AG04449 (cell line): ENCODE measurements at regions not wholly inside any gene's neighbourhood (a gene's known extent, or its start where the extent isn't known, plus 50 kb on each side); places are given as distances from the start of the nearest gene placed in this dataset.

Source experiments
- CTCF ChIA-PET: fragments of 350-600 bp; formaldehyde crosslinking; extraction: SDS; loops from one replicate; lab custom pipeline; 2021; ENCODE audit warnings: antibody characterized with exemption; lab: Yijun Ruan, JAX
- POLR2A ChIA-PET: fragments of 400-600, 350-600 bp; formaldehyde crosslinking; extraction: SDS; loops from one replicate; lab custom pipeline; 2020; ENCODE audit warnings: antibody characterized with exemption, inconsistent platforms; lab: Yijun Ruan, JAX
- DNase-seq: peaks from one replicate; pipeline ENCODE4 v3.0.0-alpha.2; 2010; ENCODE audit warnings: low read depth, low spot score
- H3K4me3 ChIP-seq: 2 replicates; pipeline ENCODE4 v1.5.1; 2011; ENCODE audit warnings: low read depth, mild to moderate bottlenecking, control low read depth, low read length
- TF ChIP-seq, protein P1 (sequence below): IDR thresholded peaks from one replicate; pipeline ENCODE4 v1.5.1; 2011; ENCODE audit warnings: mild to moderate bottlenecking, moderate library complexity, low read length, control low read depth, inconsistent platforms; ENCODE audit not compliant: insufficient read depth; ENCODE audit errors: missing control alignments

- no peak for DNase-seq
- no peak overlapping the region for H3K4me3 ChIP-seq
- ChIA-PET POLR2A (no interaction called here), CTCF (interaction anchor here (1.0 to 1.1 kb wide), 2 partner anchors 44 to 78 kb away, joined by 3 read pairs; no protein-coding TSS in a partner anchor)
- TF ChIP-seq, protein P1, sequence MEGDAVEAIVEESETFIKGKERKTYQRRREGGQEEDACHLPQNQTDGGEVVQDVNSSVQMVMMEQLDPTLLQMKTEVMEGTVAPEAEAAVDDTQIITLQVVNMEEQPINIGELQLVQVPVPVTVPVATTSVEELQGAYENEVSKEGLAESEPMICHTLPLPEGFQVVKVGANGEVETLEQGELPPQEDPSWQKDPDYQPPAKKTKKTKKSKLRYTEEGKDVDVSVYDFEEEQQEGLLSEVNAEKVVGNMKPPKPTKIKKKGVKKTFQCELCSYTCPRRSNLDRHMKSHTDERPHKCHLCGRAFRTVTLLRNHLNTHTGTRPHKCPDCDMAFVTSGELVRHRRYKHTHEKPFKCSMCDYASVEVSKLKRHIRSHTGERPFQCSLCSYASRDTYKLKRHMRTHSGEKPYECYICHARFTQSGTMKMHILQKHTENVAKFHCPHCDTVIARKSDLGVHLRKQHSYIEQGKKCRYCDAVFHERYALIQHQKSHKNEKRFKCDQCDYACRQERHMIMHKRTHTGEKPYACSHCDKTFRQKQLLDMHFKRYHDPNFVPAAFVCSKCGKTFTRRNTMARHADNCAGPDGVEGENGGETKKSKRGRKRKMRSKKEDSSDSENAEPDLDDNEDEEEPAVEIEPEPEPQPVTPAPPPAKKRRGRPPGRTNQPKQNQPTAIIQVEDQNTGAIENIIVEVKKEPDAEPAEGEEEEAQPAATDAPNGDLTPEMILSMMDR, result no peak
Observed at GRCh38 chr6:82084324-82084920, 163.1 kb downstream of the IBTK start.

DNA sequence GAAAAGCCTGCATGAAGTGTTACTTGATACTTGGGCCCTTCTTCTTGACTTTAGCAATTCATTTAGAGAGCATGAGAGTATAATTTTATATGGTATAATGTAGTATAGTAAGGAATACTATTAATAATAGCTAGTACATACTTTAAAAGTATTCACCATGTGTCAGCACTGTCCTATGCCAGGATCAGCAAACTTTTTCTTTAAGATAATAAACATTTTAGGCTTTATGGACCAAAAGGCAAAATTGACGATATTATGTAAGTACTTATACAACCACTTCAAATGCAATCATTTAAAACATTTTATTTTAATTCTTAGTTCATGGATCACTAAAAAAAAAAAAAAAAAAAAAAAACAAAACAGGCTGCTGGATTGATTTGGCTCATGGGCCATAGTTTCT is 163.9 kb downstream of the IBTK start:
- no peak overlapping the region for H3K4me3 ChIP-seq
- CTCF ChIA-PET, result no interaction called here
- peak; percentile 74 for DNase-seq
- POLR2A ChIA-PET, result no interaction called here
- TF ChIP-seq, protein P1, result no peak

GRCh38 chr6:82080767-82081166 is 166.8 kb downstream of the IBTK start:
- POLR2A ChIA-PET, result interaction anchor here (0.7 kb wide), 1 partner anchor 18 kb away, joined by 3 read pairs; no protein-coding TSS in a partner anchor

GRCh38 chr6:82078286-82078908 is 169.1 kb downstream of the IBTK start:
- no peak overlapping the region for H3K4me3 ChIP-seq
- TF ChIP-seq, protein P1, result no peak
- DNase-seq, result no peak
- POLR2A ChIA-PET, result no interaction called here
- CTCF ChIA-PET, result interaction anchor here (1.2 kb wide), 1 partner anchor 110 kb away, joined by 3 read pairs; no protein-coding TSS in a partner anchor

More at GRCh38 chr6:82080767-82081166, 166.8 kb downstream of the IBTK start:
- TF ChIP-seq, protein P1, result no peak
- CTCF ChIA-PET, result no interaction called here
- H3K4me3 ChIP-seq, result no peak overlapping the region
- no peak for DNase-seq

- no peak overlapping the region for H3K4me3 ChIP-seq
- DNase-seq, result no peak
- POLR2A ChIA-PET, result no interaction called here
- TF ChIP-seq, protein P1, result no peak
- CTCF ChIA-PET, result interaction anchor here (1.3 to 1.5 kb wide), 3 partner anchors 10 to 104 kb away, joined by 4 to 7 read pairs (median 4); no protein-coding TSS in a partner anchor
Observed at GRCh38 chr6:82076916-82077315, 170.6 kb downstream of the IBTK start.

- TF ChIP-seq, protein P1, result no peak
- DNase-seq, result no peak
- POLR2A ChIA-PET, result no interaction called here
- CTCF ChIA-PET, result no interaction called here
- no peak overlapping the region for H3K4me3 ChIP-seq
Observed at GRCh38 chr6:82074556-82074955, 173.0 kb downstream of the IBTK start.
